HG03159 (cell line): ENCODE measurements at regions not wholly inside any gene's neighbourhood (a gene's known extent, or its start where the extent isn't known, plus 50 kb on each side); places are given as distances from the start of the nearest gene placed in this dataset.
A peak's percentile ranks its signal among the peaks of the same experiment; 100 is the strongest.

Experiments
- ATAC-seq: cut with Tn5 transposase; IDR thresholded peaks from one replicate; pipeline ENCODE4 v1.9.1; 2021; ENCODE audit warnings: mild to moderate bottlenecking, moderate library complexity; ENCODE audit not compliant: unreplicated experiment

- no peak for ATAC-seq
These were observed 367.1 kb downstream of the INSC start for GRCh38 chr11:15481871-15482270.

GRCh38 chr11:15483205-15483604 is 368.5 kb downstream of the INSC start:
- peak; percentile 78 for ATAC-seq

- no peak for ATAC-seq
These were observed 369.7 kb downstream of the INSC start for GRCh38 chr11:15484398-15484797.

- no peak for ATAC-seq
These were observed 370.7 kb downstream of the INSC start for GRCh38 chr11:15485432-15485831.

- no peak for ATAC-seq
These were observed 374.6 kb downstream of the INSC start for GRCh38 chr11:15489281-15489680.

GRCh38 chr11:15490535-15490934 is 375.8 kb downstream of the INSC start:
- no peak for ATAC-seq

GRCh38 chr11:15493066-15493465 is 378.3 kb downstream of the INSC start:
- ATAC-seq, result no peak

GRCh38 chr11:15493921-15494620 is 379.3 kb downstream of the INSC start:
- ATAC-seq, result no peak

- no peak for ATAC-seq
These were observed 380.0 kb downstream of the INSC start for GRCh38 chr11:15494740-15495139.

- no peak for ATAC-seq
These were observed 380.7 kb downstream of the INSC start for GRCh38 chr11:15495462-15495861.

- no peak for ATAC-seq
These were observed 382.6 kb downstream of the INSC start for GRCh38 chr11:15497366-15497765.

- no peak for ATAC-seq
These were observed 385.0 kb downstream of the INSC start for GRCh38 chr11:15499674-15500073.

- ATAC-seq, result no peak
These were observed 385.9 kb downstream of the INSC start for GRCh38 chr11:15500643-15501042.

GRCh38 chr11:15501566-15501965 is 386.8 kb downstream of the INSC start:
- ATAC-seq, result no peak

- no peak for ATAC-seq
These were observed 390.4 kb downstream of the INSC start for GRCh38 chr11:15505155-15505554.

- ATAC-seq, result no peak
These were observed 392.9 kb downstream of the INSC start for GRCh38 chr11:15507592-15507991.

- no peak for ATAC-seq
These were observed 394.4 kb downstream of the INSC start for GRCh38 chr11:15509082-15509481.

- no peak for ATAC-seq
These were observed 404.5 kb downstream of the INSC start for GRCh38 chr11:15519124-15519791.

GRCh38 chr11:15519911-15520310 is 405.2 kb downstream of the INSC start:
- ATAC-seq, result no peak

- ATAC-seq, result no peak
These were observed 408.8 kb downstream of the INSC start for GRCh38 chr11:15523543-15523942.

- no peak for ATAC-seq
These were observed 410.9 kb downstream of the INSC start for GRCh38 chr11:15525582-15525981.

GRCh38 chr11:15526032-15526431 is 411.3 kb downstream of the INSC start:
- no peak for ATAC-seq
